HS-5 (cell line): ENCODE measurements at regions not wholly inside any gene's neighbourhood (a gene's known extent, or its start where the extent isn't known, plus 50 kb on each side); places are given as distances from the start of the nearest gene placed in this dataset.

Experiments
- DNase-seq: peaks from one replicate; pipeline ENCODE4 v3.0.0-alpha.2; 2012; ENCODE audit warnings: low read depth

DNA sequence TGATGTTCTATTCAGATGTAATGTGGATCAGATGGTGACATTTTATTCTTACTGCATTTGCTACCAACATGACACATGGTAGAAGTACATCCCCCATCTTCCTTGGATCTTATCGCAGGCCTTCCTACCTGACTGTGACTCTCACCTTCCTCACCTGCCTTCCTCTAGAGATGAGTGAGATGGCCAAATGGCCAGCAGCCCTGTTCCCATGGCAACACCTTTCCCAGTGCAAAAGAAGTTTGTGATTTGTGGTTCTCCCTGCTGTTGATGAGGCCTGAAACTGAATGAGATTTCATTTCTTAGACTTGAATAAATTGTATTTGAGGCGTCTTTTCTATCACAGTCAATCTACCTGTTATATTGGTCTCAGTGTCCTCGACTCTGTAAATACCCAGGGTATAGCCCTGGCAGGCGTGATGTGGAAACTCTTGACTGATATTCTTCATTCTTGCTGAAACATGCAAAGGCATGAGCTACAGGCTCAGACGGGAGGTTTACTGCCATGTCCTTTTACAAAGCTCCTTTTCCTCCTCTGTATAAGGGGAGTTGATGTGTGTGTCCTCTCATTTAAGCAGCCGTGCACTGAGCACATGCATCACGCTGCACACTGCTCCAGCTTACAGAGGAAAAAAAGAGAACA lies 440.7 kb upstream of the AKR1E2 start:
- no peak for DNase-seq

DNA sequence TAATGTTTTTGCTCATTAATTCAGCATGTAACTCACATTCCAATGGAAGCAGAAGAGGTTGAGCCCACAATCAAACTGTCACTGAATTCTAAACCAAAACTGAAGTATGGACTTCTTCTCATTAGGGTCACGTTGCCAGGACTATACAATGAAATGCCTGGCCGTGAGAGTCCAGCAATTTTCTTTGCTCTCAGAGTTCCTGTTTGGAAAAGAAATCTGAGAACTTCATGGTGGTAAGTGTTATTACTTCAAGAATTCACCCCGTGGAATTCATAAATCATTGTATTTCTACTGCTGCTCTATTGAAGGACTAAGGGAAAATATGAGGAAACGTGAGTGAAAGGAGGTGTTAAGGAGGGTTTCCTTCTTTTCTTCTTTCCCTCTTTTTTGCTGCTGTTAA lies 441.8 kb upstream of the AKR1E2 start:
- no peak for DNase-seq

DNA sequence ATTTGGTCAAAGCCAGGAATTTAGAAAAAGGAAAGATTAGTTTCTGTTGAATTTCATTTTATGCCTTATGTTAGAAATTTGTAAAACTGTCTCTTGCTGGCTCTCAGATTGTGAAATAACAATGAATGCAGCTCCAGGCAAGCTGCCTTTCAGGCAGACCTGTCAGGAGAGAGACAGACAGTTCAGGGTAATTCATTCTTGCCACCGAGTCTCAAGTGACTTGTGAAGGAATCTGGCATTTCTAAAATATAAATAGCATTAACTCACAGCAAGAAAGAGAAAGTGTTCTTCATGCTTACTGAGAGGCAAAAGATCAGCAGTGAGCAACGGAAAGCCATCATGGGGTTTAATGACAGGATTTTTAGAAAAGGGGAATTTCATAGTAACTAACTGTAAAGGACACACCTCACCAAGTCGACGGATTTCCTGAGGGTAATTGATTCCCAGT lies 442.3 kb upstream of the AKR1E2 start:
- DNase-seq: no peak

DNA sequence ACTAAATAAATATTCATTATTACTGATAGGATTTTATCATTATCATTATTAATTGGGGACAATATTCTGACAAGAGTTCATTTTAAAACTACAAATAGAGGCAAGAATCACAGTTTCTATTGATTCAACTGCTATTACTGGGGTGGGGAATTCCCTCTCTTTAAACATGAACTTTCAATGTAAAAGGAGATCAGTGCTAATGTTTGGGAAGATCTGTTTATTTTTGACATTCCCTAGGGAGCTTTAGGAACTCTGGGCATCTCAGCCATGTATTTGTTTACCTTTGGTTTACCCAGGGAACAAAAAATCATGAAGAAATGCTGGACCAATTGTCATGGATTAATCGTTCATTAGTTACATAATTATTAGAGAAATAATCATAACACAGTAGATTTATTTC lies 443.2 kb upstream of the AKR1E2 start:
- no peak for DNase-seq

DNA sequence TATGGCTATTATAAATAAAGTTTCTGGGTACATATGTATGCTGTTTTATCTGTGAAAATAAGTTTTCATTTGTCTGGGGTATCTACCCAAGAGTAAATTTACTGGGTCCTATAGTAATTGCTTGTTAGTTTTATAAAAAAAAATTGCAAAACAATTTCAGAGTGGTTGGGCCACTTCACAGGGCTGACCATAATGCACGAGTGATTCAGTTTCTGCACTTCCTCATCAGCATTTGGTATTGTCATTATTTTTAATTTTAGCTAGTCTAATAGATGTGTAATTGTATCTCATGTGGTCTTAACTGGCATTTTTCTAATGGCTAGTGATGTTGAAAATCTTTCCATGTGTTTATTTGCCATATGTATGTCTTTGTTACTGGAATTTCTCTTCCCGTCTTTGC lies 452.4 kb upstream of the AKR1E2 start:
- DNase-seq: no peak

DNA sequence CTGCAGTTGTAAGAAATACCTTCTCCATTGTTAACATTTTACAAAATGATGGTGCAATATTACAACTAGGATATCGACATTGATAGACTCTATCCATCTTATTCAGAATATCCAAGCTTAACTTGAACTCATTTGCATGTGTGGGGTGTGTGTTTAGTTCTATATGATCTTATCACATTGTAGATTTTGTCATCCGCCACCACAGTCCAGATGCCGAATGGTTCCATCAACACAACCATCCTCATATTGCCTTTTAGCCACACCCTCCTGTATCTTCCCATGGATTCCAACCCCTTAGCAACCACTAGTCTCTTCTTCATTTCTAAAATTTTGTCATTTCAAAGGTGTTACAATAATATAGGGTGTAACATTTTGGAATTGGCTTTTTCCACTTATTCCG lies 452.9 kb upstream of the AKR1E2 start:
- DNase-seq: no peak

DNA sequence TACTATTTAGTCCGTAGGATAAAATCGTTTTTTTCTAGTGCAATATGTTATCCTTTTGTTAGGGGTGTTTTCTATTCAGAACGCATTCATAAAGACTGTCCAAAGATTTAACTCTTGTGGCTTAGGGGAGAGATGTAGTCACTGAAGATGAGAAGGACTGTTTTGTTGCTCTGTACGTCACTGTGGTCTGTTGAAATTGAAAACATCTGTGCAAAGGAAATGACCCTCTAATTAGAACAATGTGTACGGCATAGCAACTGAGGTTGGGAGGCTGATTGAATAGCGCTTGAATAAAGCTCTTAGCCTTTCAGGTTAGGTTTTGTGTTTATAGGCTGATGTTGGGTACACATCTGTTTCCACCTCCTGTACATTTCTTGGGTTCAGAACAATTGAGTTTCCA lies 453.4 kb upstream of the AKR1E2 start:
- peak; percentile 80 for DNase-seq

DNA sequence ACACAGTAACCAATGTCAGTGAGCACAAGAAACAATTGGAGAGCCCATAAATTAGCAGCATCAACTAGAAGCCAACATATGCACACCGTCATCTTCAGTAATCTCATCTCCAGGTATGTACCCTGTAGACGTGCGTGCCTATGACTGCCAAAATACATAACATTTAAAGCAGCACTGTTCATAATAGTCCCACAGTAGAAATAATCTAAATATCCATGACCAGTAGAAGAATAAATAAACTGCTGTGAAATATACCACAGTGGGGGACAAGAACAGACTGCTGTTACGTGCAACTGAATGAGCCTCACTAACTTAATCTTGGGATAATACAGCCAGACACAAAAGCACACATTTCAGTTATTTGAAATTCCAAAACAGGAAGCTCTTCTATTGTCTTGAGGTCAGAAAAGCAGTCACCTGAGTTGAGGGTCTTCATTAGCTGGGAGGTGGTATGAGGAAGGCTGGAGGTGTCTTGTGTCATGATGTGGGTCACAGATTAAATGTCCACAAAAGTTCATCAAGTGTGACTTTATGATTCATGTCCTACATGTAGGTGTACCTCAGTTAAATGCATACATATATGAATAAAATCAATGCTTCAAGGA lies 454.2 kb upstream of the AKR1E2 start:
- no peak for DNase-seq

DNA sequence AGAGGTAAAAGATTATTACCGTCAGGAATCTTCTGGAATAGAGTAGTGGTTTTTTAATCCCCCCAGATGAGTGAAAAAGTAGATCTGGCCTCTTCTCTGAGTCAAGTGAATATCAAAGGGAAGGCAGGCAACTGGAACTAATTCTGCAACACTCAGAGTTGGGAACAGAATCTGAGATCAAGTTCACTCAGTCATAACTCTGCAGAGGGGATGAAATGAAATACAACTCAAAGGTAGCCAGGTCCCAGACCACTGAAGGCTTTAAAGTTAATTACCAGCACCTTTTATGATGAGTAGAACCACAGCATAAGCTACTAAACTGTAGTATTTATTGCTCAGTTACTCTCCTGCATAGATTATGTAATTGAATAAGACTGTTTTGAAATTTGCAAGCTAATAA lies 455.6 kb upstream of the AKR1E2 start:
- no peak for DNase-seq

DNA sequence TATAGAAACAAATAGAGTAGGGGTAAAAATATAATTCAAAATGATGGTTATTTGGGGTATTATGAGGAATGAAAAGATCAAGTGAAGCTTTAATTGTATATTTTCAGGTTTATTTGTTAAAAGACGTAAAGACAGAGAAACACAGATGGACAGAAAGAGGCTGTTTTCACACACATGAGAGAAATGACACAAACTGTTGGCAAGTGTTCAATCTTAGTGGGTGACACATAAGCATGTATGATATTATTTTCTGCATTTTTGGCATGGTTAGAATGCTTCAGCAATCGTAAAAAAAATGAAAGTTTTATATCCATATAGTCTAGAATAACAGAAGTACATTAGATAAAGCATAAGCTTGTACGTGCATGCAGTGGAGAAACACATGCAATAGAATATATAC lies 464.4 kb upstream of the AKR1E2 start:
- DNase-seq: no peak

DNA sequence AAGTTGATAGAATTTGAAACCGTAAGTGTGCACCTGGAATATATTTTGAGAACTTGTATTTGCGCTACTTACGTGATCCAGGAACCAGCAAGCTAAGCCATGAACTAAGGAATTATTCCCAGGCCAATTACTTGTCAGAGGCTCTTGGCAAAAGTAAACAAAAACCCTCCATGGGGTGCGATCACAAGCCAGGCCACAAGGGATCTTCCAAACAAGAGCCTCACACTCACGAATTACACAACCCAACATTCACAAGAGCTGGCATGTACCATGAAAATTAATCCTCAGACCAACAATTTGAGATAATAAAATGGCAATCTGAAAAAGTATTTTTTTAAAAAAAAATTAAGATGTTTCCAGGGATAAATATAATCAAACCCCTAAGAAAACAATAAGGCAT lies 467.0 kb upstream of the AKR1E2 start:
- no peak for DNase-seq

DNA sequence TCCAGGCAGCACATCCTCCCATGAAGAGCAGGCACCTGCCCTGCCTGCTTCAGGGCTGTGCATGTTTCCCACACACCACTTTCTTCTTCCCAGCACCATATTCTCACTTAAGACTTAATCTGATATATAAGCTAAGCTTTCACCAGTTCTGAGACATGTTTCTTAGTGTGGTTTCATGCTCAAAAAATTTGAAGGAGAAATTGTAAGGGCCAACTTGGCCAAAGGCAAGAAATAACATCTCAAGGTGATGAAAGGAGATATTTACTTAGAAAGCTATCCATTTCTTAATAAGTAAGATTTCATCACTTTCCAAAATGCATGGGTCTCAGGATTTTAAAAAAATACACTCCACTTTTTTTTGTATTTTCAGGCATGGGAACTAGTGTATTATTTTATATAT lies 468.1 kb upstream of the AKR1E2 start:
- no peak for DNase-seq

DNA sequence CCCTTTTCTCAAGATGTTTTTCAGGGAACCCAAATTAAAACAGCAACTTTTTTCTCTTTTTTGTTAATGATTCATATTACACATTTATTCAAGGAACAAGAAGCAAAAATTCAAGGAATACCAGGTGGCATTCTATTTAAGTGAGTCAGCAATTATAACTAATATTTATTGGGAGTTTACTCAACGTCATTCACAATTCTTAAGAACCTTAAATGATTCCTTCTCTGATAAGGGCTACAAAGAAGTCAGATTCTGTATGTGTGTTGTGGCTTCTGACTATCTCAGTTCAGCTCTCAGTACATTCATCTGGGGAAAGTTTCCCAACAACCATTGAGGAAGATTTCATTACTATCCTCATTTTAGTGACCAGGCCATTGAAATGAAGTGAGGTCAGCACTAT lies 470.7 kb upstream of the AKR1E2 start:
- DNase-seq: no peak

DNA sequence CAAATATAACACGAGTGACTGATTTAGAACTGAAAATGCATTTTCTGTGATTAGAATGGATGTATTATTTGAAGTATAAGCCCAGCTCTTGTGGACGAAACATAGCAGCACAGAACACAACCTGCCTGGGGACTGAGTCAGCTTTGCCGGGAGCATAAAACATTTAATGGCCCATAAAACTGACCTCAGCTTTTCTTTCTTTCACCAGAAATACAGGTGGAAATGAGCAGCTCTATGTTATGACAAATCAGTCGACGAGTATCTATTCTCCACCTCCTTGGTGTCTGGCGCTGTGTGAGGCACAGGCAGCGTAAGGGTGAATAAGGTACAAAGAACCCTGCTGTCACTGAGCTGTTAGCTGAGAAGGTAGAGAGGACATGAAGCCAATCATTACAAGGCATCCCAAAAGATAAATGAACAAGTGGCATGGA lies 471.6 kb upstream of the AKR1E2 start:
- no peak for DNase-seq

DNA sequence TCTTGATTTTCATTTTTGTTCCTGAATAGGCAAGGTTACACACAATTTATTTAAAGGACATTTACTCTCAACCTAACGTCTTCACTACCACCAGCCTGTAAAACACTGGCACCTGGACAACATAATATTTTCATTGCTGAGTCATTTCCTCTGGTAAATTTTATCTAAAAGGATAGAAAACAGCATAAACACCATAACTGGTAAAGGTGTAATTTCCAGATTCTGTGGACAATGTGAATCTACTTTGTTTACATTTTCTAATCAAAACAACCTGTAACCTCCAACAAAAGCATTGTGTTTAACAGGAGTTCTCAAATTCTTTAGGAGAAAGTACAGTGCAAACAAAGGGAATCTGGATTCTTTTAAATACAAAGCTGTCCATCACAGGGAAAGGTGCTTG lies 472.0 kb upstream of the AKR1E2 start:
- no peak for DNase-seq

DNA sequence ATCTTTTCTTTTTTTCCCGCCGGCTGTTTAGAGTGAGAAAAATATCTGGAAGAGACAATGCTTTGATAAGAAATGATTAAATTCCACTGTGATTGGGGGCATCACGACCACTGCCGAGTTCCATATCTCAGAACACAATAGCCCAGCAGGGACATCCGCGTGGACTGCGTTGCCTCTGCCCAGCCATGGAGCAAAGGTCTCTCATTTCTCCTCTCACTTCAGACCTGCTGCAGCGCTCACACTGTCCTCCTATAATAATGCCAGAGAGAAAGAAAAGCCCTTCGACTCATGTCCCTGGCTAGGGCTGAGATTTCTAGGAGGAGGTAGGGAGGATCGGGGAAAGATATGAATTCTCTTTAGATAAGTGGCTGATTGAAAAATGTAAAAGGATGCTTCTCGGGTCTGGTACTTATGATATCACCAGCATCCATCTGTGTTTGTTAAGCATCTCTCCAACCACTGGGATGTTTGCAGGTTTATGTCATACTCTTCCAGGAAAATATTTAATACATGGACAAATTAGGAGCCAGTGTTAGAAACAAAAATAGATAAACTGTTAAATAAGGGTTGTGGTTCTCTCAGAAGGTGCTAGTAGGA lies 472.9 kb upstream of the AKR1E2 start:
- no peak for DNase-seq

DNA sequence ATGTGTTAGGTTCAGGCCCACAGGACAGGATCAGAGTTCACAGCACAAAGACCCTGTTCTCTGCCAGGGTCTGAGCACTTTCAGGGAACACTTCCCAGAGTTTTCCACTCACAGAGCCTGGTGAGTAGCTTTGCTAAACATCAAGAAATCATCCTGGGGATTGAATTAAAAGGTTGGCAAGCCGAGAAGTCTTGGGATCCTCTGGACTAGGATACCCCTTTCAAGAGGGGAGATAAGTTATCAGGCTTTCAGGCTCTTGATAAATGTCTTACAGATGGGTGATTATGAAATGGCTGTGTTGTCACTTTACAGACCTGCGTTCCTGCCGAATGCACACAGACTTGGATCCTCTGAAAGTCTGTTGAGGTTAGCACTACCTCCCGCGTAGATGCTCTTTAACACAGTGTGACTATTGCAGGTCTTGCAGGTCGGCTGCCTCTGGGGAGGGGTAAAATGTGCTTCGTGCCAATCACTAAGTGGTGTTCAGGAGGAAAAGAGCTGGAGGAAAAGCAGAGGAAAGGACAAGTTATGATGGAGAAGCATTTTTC lies 473.5 kb upstream of the AKR1E2 start:
- no peak for DNase-seq

DNA sequence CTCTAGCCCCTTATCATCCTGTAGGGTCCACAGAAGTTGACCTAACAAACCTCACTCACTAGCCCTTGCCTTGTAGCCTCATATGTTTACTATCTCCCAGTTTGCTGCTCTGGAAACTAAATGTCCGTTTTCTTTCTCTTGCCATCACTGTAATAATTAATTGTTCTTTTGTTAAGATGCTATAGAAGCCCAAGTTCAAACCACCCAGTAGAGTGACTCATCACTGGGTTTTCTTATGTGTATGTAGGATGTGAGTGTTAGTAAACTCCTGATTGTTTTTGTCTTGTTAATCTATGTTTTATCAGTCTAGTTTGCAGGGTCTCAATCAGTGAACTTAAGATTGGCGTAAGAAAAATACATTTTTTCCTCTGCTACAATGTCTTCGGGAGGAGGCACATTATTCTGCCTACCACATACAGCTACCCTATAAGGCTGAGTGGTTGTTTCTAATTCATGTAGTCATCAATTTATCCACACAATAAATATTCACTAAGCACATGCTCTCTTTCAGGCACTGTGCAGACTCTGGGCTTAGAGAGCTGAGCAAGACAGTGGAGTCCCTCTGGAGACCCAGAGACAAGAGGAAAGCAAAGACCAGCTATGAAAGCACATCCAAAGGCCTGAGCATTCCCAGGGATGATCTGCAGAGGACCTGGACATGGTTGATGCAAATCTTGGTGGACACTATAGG lies 474.1 kb upstream of the AKR1E2 start:
- DNase-seq: no peak

DNA sequence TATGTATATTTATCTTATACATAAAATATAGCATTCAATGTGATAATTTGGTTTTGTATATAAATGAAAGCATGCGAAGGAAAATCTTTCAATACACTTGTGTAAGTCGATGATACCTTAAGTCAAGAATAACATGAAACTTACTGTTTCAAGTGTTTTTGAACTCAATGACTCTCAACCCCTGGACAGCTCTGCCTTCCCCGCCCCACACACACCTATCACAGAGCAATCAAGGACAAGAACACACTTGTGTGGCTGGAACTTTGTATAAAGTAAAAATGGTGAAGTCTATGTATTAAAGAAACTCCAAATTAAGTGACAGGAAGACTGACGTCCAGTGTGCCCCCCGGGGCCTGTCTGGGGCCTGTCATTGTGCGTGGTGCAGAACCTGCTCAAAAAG lies 478.6 kb upstream of the AKR1E2 start:
- no peak for DNase-seq

DNA sequence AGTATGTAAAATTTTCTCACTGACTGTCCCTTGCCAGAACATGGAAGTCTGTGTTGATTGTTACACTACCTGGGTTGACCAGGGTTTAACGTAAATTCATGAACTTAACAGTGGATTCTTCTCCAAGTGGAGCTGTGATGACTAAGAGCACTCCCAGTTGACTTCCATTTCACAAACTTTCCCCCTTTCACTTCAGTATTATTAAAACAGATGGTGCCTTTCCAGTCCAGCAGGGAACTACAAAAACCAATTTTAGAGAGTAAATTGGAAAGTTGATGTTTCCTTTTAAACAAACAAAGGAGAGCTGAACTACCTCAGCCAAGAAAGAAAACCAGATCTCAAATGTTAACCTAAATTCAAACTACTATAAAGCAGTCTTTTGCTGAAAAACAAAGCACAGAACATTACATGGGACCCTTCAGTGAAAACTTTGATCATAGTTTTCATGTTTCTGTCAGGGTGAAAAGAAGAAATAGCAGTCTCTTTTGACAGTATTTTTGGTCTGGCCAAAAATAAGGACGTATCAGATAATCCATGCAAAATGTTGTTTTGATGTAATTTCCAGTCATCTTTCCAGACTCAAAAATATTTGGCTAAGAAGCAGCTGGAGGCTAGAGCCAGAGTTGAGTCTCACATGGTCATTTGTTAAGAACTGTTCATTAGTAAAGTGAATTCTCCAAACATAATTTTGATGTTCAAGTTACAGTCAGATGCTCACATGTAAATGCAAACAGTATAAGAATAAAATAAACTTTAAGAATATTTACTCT lies 479.9 kb upstream of the AKR1E2 start:
- no peak for DNase-seq

DNA sequence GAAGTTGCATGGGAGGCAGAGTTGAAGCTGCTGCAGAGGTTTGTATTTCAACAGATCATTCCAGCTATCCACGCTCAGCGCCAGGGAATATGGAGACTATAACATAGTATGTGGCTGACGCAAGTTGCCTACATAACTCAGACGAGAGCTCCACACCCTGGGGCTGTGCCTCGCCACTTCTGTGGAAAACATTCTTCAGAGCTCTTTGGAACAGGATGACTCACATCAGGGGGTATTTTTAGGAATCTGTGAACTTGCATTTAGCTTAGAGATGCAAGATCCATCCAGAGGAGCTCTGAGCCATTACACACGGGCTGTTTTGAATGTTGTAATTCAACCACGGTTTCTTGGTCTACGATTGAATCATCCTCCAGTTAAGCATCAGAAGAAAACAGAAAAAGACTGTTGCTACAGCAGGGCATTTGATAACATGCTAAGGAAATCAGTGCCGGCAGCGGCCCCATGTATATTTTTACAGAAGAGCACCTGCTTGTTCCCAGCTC lies 481.5 kb upstream of the AKR1E2 start:
- DNase-seq: peak; percentile 91

DNA sequence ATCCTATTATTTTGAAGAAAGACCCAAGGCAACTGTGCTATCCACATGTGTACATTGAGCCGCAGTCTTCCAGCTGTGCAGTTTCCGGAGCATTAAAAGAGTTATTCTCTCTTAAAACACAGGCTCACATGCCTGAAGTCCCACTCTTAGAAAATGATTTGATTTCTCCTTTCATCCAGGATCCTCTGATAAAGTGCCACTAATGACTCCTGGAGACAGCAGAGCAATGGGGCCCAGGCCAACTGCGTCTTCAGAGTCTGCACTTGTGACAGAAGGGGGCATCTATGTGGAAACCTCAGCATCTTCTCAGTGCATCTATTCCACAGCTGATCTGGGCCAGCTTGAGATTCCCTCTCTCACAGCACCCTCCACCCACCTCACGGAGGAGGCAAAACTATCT lies 482.1 kb upstream of the AKR1E2 start:
- DNase-seq: no peak
